Stomach smooth muscle (tissue), 2 donors: ENCODE measurements at regions not wholly inside any gene's neighbourhood (a gene's known extent, or its start where the extent isn't known, plus 50 kb on each side); places are given as distances from the start of the nearest gene placed in this dataset.
"Not testable (repeated sequence)": the region's sequence is repeated elsewhere in the genome, so short reads cannot be mapped to it uniquely, and the experiment has no call there.

ENCODE experiments used
- H3K27ac ChIP-seq: one replicate; pipeline ENCODE4 v1.7.0; 2013; ENCODE audit warnings: mild to moderate bottlenecking, low read length, inconsistent platforms
- H3K27me3 ChIP-seq, 2 donors: one replicate each; pipeline ENCODE4 v1.7.0; 2013; ENCODE audit warnings: low read length in 2 of 2; ENCODE audit not compliant: insufficient read depth in 2 of 2, control insufficient read depth in 1 of 2
- H3K36me3 ChIP-seq, 2 donors: one replicate each; pipeline ENCODE4 v1.7.0; 2013; ENCODE audit warnings: low read length in 2 of 2; ENCODE audit not compliant: control insufficient read depth in 2 of 2, insufficient read depth in 2 of 2
- H3K4me1 ChIP-seq: one replicate; pipeline ENCODE4 v1.7.0; 2013; ENCODE audit warnings: low read length; ENCODE audit not compliant: control insufficient read depth, insufficient read depth
- H3K4me3 ChIP-seq, 2 donors: one replicate each; pipeline ENCODE4 v1.7.0; 2013; ENCODE audit warnings: low read length in 2 of 2
- H3K9ac ChIP-seq, 2 donors: one replicate each; pipeline ENCODE4 v1.7.0; 2013; ENCODE audit warnings: low read length in 2 of 2, mild to moderate bottlenecking in 1 of 2
- H3K9me3 ChIP-seq, 2 donors: one replicate each; pipeline ENCODE4 v1.7.0; 2013; ENCODE audit warnings: low read length in 2 of 2; ENCODE audit not compliant: control insufficient read depth in 2 of 2
- donor health status: healthy.
- donor health status: Pancreatic carcinoma.

- H3K4me3 ChIP-seq: no peak overlapping the region
- H3K27ac ChIP-seq: no peak overlapping the region
- H3K36me3 ChIP-seq: no peaks in the 10 kb centered on the region
- H3K9me3 ChIP-seq: no peaks in the 10 kb centered on the region
- no peak overlapping the region for H3K9ac ChIP-seq
- H3K4me1 ChIP-seq: no peaks in the 10 kb centered on the region
- H3K27me3 ChIP-seq: no peaks in the 10 kb centered on the region
Measured at GRCh38 chr5:82480331-82480730, 202.2 kb upstream of the RPS23 start.

DNA sequence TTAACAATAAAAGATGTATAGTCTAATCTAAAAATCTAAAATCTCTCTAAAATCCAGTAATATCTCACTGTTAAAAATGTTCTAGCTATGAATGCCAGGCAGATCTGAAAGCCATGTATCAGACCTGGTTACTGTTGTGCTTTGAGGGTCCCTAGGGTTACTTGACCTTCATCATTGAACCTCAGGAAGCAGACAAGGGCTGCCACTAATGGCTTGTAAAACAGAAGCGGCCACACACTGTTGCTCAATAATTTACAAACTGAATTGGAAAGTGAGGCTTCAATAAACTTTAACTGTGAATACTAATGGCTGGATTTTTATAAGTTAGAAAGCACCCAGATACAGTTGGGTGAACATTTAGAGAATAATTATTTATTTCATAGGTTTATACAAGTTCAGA lies 198.0 kb upstream of the RPS23 start:
- Histone ChIP-seq H3K9me3 (no peaks in the 10 kb centered on the region), H3K27ac (no peak overlapping the region), H3K36me3 (no peaks in the 10 kb centered on the region), H3K27me3 (no peaks in the 10 kb centered on the region), H3K4me3 (no peak overlapping the region), H3K4me1 (no peaks in the 10 kb centered on the region), H3K9ac (no peak overlapping the region)

GRCh38 chr5:82473262-82473661 lies 195.1 kb upstream of the RPS23 start:
- H3K27me3 ChIP-seq: no peaks in the 10 kb centered on the region

GRCh38 chr5:82470185-82470994 lies 192.2 kb upstream of the RPS23 start:
- no peak overlapping the region for H3K4me3 ChIP-seq
- H3K4me1 ChIP-seq: no peaks in the 10 kb centered on the region
- no peaks in the 10 kb centered on the region for H3K9me3 ChIP-seq
- no peaks in the 10 kb centered on the region for H3K36me3 ChIP-seq
- H3K9ac ChIP-seq: no peak overlapping the region
- H3K27ac ChIP-seq: no peak overlapping the region
- no peaks in the 10 kb centered on the region for H3K27me3 ChIP-seq

More at GRCh38 chr5:82473262-82473661, 195.1 kb upstream of the RPS23 start:
- Histone ChIP-seq H3K27ac (no peak overlapping the region), H3K9me3 (no peaks in the 10 kb centered on the region), H3K9ac (no peak overlapping the region), H3K4me1 (no peaks in the 10 kb centered on the region), H3K36me3 (no peaks in the 10 kb centered on the region), H3K4me3 (no peak overlapping the region)

DNA sequence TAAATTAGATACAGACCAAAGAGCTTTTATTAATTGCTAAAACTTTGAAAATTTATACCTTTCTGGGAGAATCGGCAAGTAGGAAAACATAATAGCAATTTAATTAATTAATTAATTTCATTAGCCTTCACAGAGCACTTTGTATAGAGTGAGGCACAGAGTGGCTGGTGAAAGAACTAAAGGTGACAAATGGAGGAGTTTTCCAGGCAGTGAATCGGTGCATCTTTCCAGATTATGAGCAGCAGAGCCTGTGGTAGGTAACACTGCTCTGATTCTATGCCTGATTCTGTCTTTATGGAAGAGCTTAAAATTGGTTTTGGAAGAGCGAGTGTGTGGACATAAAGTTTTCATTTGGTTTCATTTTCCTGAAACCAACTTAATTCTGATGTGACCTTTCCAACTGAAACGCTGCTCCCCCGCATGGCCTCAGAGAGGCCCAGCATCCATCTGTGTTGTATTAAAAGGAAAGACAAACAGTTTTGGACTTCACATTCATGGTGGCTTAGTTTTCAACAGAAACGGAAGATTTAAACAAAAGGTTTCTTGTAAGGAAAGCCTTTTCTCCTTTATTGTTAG lies 188.9 kb upstream of the RPS23 start:
- Histone ChIP-seq H3K36me3 (no peaks in the 10 kb centered on the region), H3K27ac (no peak overlapping the region), H3K9ac (no peak overlapping the region), H3K27me3 (no peaks in the 10 kb centered on the region), H3K4me3 (peak overlapping the region in 1 of 2 donors; percentile 35), H3K9me3 (no peaks in the 10 kb centered on the region), H3K4me1 (no peaks in the 10 kb centered on the region)

GRCh38 chr5:82465235-82465634 lies 187.1 kb upstream of the RPS23 start:
- Histone ChIP-seq H3K4me1 (no peaks in the 10 kb centered on the region), H3K27me3 (no peaks in the 10 kb centered on the region), H3K9ac (no peak overlapping the region), H3K4me3 (no peak overlapping the region), H3K9me3 (no peaks in the 10 kb centered on the region), H3K27ac (no peak overlapping the region), H3K36me3 (no peaks in the 10 kb centered on the region)

DNA sequence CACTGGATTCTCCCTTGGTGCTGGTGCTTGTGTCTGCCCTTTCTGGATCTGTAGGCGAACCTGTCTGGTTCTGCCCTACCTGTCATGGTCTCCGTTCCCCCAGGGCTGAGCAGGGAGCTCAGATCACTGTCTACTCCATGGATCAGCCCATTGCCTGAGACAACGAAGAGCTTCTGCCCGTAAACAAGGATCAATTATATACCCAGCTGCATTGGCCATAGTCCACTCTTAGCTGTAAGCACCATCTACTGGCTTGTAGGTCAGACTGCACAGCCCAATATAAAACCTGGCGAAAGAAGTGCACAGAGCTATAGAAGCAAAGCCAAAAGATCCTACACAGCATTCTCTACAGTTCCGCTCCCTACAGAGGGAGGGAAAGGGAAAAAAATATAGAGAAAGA lies 181.5 kb upstream of the RPS23 start:
- H3K36me3 ChIP-seq: no peaks in the 10 kb centered on the region
- no peaks in the 10 kb centered on the region for H3K27me3 ChIP-seq
- no peaks in the 10 kb centered on the region for H3K4me1 ChIP-seq
- H3K4me3 ChIP-seq: no peak overlapping the region
- H3K27ac ChIP-seq: no peak overlapping the region
- no peaks in the 10 kb centered on the region for H3K9me3 ChIP-seq
- no peak overlapping the region for H3K9ac ChIP-seq

- not testable (repeated sequence) for H3K4me1 ChIP-seq, H3K27me3 ChIP-seq, H3K4me3 ChIP-seq, H3K9me3 ChIP-seq, H3K27ac ChIP-seq, H3K36me3 ChIP-seq, H3K9ac ChIP-seq
Measured at GRCh38 chr5:82455317-82455716, 177.2 kb upstream of the RPS23 start.

GRCh38 chr5:82448374-82448773 lies 170.2 kb upstream of the RPS23 start:
- Histone ChIP-seq H3K27ac (no peak overlapping the region), H3K36me3 (no peaks in the 10 kb centered on the region), H3K4me3 (no peak overlapping the region), H3K9ac (no peak overlapping the region), H3K27me3 (no peaks in the 10 kb centered on the region), H3K9me3 (no peaks in the 10 kb centered on the region), H3K4me1 (no peaks in the 10 kb centered on the region)

GRCh38 chr5:82447913-82448312 lies 169.8 kb upstream of the RPS23 start:
- Histone ChIP-seq H3K27me3 (no peaks in the 10 kb centered on the region), H3K27ac (no peak overlapping the region), H3K4me3 (no peak overlapping the region), H3K9me3 (no peaks in the 10 kb centered on the region), H3K9ac (no peak overlapping the region), H3K4me1 (no peaks in the 10 kb centered on the region), H3K36me3 (no peaks in the 10 kb centered on the region)

DNA sequence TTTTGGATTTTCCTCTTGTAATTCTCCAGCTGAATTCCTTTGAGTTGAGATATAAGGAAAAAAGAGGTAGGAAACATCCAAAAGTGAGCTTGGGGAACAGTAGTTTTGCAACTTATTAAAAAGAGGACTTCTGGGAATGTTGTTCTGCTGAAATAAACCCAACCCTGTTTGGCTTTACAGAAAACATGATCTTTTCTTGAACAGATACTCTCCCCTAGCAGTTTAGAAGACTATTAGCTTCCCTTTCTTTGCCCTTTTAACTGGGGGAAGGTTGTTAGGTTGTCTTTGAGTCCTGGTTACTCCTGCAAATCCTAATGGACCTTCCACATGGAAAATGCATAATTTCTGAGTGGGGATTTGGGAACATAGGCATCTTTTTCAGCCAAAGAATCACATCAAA lies 168.7 kb upstream of the RPS23 start:
- Histone ChIP-seq H3K27ac (no peak overlapping the region), H3K27me3 (no peaks in the 10 kb centered on the region), H3K36me3 (no peaks in the 10 kb centered on the region), H3K9me3 (no peaks in the 10 kb centered on the region), H3K4me3 (no peak overlapping the region), H3K4me1 (no peaks in the 10 kb centered on the region), H3K9ac (no peak overlapping the region)
